Memory B cell (primary cell): ENCODE measurements at regions not wholly inside any gene's neighbourhood (a gene's known extent, or its start where the extent isn't known, plus 50 kb on each side); places are given as distances from the start of the nearest gene placed in this dataset.
A peak's percentile ranks its signal among the peaks of the same experiment; 100 is the strongest.
"Not testable (repeated sequence)": the region's sequence is repeated elsewhere in the genome, so short reads cannot be mapped to it uniquely, and the experiment has no call there.

Experiments
- ATAC-seq: fragments of 150-1000 bp; cut with Tn5 transposase; 2 replicates; pipeline ENCODE4 v1.10.0; 2021; ENCODE audit warnings: low read depth, mild to moderate bottlenecking, moderate library complexity
- DNase-seq, 2 donors: peaks; one replicate each; pipeline ENCODE4 v3.0.0; 2022; ENCODE audit warnings: low spot score in 2 of 2
- H3K27ac Mint-ChIP-seq: one replicate; pipeline ENCODE4 v1.8.0; 2022; ENCODE audit warnings: mild to moderate bottlenecking, moderate library complexity, mixed read lengths
- H3K27me3 Mint-ChIP-seq: one replicate; pipeline ENCODE4 v1.8.0; 2022; ENCODE audit warnings: mixed read lengths
- H3K36me3 Mint-ChIP-seq: one replicate; pipeline ENCODE4 v1.8.0; 2022; ENCODE audit warnings: mild to moderate bottlenecking, mixed read lengths
- H3K4me1 Mint-ChIP-seq: one replicate; pipeline ENCODE4 v1.8.0; 2022; ENCODE audit warnings: mixed read lengths
- H3K4me3 Mint-ChIP-seq: one replicate; pipeline ENCODE4 v1.8.0; 2022; ENCODE audit warnings: mild to moderate bottlenecking, moderate library complexity, mixed read lengths
- H3K9me3 Mint-ChIP-seq: one replicate; pipeline ENCODE4 v1.8.0; 2022; ENCODE audit warnings: mixed read lengths

DNA sequence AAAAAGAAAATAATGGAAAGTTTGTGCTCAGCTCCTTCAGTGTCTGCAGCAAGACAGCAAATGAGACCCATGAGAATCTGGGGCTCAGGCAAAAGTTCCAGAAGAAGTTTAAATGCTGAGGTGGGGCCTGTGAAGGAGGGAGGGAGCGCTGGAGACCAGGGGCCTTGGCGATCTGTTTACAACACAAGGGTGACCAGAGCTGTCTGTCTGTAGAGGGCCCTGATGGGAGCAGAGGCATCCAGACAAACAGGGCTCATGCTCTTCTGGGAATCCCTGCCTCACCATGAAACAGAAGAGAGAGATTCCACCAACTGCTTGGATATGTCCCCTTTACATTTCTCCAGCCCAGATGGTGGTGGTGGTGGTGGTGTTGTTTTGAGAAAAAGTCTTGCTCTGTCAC lies 60.1 kb upstream of the GPCPD1 start:
- Mint-ChIP-seq H3K27ac (no peak overlapping the region), H3K4me1 (peaks cover 29% of the 10 kb centered on the region), H3K4me3 (no peak overlapping the region), H3K27me3 (peaks cover 3% of the 10 kb centered on the region), H3K9me3 (no peaks in the 10 kb centered on the region), H3K36me3 (no peaks in the 10 kb centered on the region)
- no peak for DNase-seq
- no peak for ATAC-seq

DNA sequence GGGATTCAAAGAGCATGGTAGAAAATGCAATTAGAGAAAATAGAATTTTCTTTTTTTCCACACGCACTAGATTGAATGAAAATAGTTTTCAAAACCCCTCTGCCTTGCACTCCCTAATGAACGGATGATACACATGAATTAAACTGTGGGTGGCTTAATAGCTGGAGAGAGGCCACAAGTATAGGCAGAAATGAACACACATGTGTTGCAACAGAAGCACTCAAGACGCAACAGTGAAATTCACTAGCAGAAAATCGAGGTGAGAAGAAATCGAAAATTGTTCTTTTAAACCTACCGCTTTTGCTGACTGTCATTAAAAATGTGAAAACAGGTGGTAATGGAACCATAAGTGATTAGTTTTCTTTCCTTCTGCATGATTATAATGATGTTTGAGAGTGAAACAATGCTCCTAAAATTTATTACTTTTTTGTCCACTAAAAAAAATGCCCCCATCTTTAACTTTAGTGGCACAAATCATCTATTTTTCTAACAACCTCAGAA lies 59.3 kb upstream of the GPCPD1 start:
- Mint-ChIP-seq H3K9me3 (no peaks in the 10 kb centered on the region), H3K4me1 (peaks cover 30% of the 10 kb centered on the region), H3K4me3 (no peak overlapping the region), H3K27me3 (peaks cover 3% of the 10 kb centered on the region), H3K27ac (no peak overlapping the region), H3K36me3 (no peaks in the 10 kb centered on the region)
- DNase-seq (no peak), ATAC-seq (no peak)

DNA sequence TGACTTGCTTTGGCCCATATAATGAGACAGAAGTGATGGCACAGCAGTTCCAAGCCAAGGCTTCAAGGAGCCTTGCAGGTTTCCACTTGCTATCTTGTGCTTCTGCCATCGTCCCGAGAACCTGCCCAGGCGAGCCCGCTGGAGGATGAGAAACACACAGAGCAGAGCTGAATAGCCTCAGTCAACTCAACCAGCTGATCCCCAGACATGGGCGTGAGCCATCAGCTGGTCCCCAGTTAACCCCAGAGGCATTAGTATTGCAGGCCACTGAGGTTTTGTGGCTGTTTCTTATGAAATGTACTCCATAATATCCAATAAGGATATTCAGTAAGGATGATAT lies 57.7 kb upstream of the GPCPD1 start:
- no peak overlapping the region for H3K27ac Mint-ChIP-seq

DNA sequence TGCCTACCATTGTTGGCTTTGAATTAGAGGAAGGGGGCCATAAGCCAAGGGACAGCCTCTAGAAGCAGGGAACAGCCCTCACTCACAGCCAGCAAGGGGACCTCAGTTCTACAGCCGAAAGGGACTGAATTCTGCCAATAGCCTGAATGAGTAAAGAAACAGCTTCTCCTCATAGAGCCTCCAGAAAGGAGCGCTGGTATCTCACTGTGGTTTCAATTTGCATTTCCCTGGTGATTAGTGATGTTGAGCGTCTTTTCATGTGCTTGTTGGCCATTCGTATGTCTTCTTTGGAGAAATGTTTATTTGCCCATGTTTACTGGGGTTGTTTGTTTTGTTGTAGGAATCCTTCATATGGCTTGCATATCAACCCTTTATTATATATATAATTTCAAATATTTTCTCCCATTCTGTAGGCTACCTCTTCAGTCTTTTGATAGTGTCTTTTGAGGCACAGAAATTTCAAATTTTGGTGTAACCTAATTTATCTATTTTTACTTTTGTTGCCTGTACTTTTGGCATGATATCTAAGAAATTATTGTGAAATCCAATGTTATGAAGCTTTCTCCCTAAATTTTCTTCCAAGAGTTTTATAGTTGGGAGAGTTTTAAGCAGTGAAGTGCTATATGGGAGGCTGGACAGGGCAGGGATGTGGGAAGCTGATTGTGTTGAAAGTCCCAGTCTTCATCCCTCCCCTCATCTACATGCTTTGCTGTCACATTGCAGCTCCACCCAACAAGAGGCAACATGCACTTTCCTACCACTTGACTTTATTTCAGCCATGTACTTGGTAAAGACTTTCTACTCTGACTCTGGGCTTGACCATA lies 57.1 kb upstream of the GPCPD1 start:
- no peak overlapping the region for H3K27ac Mint-ChIP-seq
- DNase-seq (peak in 1 of 2 donors; percentile 42), ATAC-seq (peak; percentile 88)
- H3K4me3 Mint-ChIP-seq: no peak overlapping the region
- H3K9me3 Mint-ChIP-seq: no peaks in the 10 kb centered on the region
- no peaks in the 10 kb centered on the region for H3K36me3 Mint-ChIP-seq
- peaks cover 26% of the 10 kb centered on the region for H3K4me1 Mint-ChIP-seq
- H3K27me3 Mint-ChIP-seq: peaks cover 3% of the 10 kb centered on the region

More for the DNA sequence above, 57.7 kb upstream of the GPCPD1 start:
- no peak for ATAC-seq
- no peak for DNase-seq
- Mint-ChIP-seq H3K9me3 (no peaks in the 10 kb centered on the region), H3K4me1 (peaks cover 25% of the 10 kb centered on the region), H3K4me3 (no peak overlapping the region), H3K27me3 (peaks cover 3% of the 10 kb centered on the region), H3K36me3 (no peaks in the 10 kb centered on the region)

DNA sequence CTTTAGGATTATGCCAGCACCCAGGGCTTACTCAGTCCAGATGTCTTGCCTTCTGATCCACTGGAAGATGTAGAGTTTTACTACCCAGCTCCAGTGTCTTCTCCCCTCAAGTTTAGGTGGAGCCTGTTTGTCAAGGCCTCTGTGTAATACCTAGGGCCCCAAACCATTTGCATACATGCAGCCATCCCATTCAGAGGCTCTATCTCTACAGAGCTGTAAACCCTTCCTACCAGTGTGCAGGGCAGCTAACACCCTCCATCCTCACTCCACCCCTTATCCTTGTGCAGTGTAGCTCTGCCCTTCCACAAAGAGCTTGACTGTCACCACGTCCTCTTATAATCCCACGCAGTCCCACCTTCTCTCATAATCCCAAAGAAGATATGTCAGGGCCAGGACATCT lies 54.6 kb upstream of the GPCPD1 start:
- ATAC-seq (peak; percentile 59), DNase-seq (no peak)
- Mint-ChIP-seq H3K27me3 (peaks cover 3% of the 10 kb centered on the region), H3K36me3 (no peaks in the 10 kb centered on the region), H3K27ac (no peak overlapping the region), H3K4me1 (peaks cover 28% of the 10 kb centered on the region), H3K9me3 (no peaks in the 10 kb centered on the region), H3K4me3 (no peak overlapping the region)

DNA sequence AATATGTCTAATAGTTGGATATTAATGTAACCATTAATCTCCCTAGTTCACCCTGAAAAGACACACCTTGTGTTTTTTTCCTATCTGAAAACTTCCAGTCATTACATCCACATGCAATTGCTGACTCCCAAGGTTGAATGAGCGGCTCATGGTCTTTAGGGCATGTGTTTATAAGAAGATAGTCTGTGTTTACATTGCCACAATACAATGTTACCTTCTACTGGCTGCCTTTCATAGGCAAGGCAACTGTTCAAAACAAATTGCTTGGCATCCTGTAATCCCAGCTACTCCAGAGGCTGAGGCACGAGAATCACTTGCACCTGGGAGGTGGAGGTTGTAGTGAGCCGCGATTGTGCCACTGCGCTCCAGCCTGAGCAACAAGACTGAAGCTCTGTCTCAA lies 52.6 kb upstream of the GPCPD1 start:
- H3K36me3 Mint-ChIP-seq: no peaks in the 10 kb centered on the region
- no peaks in the 10 kb centered on the region for H3K9me3 Mint-ChIP-seq
- no peak overlapping the region for H3K27ac Mint-ChIP-seq
- no peak overlapping the region for H3K4me3 Mint-ChIP-seq
- DNase-seq (no peak), ATAC-seq (no peak)
- peaks cover 30% of the 10 kb centered on the region for H3K4me1 Mint-ChIP-seq
- no peaks in the 10 kb centered on the region for H3K27me3 Mint-ChIP-seq

DNA sequence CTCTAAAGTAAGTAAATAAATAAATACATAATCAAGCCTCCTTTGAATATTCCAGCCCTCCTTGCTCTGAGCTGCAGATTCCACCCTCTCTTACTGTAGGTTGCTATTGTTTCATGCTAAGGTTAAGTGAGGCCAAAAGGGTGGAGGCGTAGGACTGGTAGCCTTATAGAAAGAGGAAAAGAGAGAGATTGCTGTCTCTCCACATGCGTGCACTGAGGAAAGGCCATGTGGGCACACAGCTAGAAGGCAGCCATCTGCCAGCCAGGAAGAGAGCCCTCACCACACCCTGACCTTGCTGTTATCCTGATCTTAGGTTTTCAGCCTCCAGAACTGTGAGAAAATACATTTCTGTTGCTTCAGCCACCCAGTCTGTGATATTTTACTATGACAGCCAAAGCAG lies 52.0 kb upstream of the GPCPD1 start:
- Mint-ChIP-seq H3K4me1 (peaks cover 27% of the 10 kb centered on the region), H3K27me3 (no peaks in the 10 kb centered on the region), H3K9me3 (no peaks in the 10 kb centered on the region), H3K36me3 (no peaks in the 10 kb centered on the region), H3K4me3 (no peak overlapping the region), H3K27ac (no peak overlapping the region)
- ATAC-seq (no peak), DNase-seq (no peak)

DNA sequence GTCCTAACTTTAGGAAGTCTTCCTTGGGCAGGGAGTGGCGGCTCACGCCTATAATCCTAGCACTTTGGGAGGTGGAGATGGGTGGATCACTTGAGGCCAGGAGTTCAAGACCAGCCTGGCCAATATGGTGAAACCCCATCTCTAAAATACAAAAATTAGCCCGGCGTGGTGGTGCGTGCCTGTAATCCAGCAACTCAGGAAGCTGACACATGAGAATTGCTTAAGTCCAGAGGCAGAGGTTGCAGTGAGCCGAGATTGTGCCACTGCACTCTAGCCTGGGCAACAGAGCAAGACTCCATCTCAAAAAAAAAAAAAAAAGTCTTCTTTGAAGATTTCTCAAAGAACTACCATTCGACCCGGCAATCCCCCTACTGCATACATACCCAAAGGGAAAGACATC lies 50.0 kb upstream of the GPCPD1 start:
- not testable (repeated sequence) for H3K4me3 Mint-ChIP-seq, H3K9me3 Mint-ChIP-seq, DNase-seq, H3K36me3 Mint-ChIP-seq, ATAC-seq, H3K27me3 Mint-ChIP-seq
- H3K4me1 Mint-ChIP-seq: peaks cover 32% of the 10 kb centered on the region
- peak overlapping the region; percentile 14 for H3K27ac Mint-ChIP-seq
